G401.6 (cell line): ENCODE measurements at regions not wholly inside any gene's neighbourhood (a gene's known extent, or its start where the extent isn't known, plus 50 kb on each side); places are given as distances from the start of the nearest gene placed in this dataset.
"Not testable (repeated sequence)": the region's sequence is repeated elsewhere in the genome, so short reads cannot be mapped to it uniquely, and the experiment has no call there.

Source experiments
- FAIRE-seq: peaks from 2 replicates; lab custom pipeline; 2012; peaks lifted over from hg19 to GRCh38; lab: Jason Lieb, UNC

GRCh38 chr7:136324073-136324704 lies 347.0 kb upstream of the MTPN start:
- no peak for FAIRE-seq

- FAIRE-seq: no peak
Observed at GRCh38 chr7:136312592-136312991, 335.4 kb upstream of the MTPN start.

GRCh38 chr7:136309407-136309806 lies 332.2 kb upstream of the MTPN start:
- FAIRE-seq: no peak

- no peak for FAIRE-seq
Observed at GRCh38 chr7:136308230-136308629, 331.1 kb upstream of the MTPN start.

GRCh38 chr7:136303162-136303561 lies 326.0 kb upstream of the MTPN start:
- no peak for FAIRE-seq

GRCh38 chr7:136302049-136302448 lies 324.9 kb upstream of the MTPN start:
- no peak for FAIRE-seq

GRCh38 chr7:136294977-136295376 lies 317.8 kb upstream of the MTPN start:
- FAIRE-seq: no peak

GRCh38 chr7:136293841-136294391 lies 316.8 kb upstream of the MTPN start:
- no peak for FAIRE-seq

- no peak for FAIRE-seq
Observed at GRCh38 chr7:136293272-136293671, 316.1 kb upstream of the MTPN start.

GRCh38 chr7:136292365-136292764 lies 315.2 kb upstream of the MTPN start:
- no peak for FAIRE-seq

GRCh38 chr7:136290351-136290750 lies 313.2 kb upstream of the MTPN start:
- FAIRE-seq: no peak

GRCh38 chr7:136278057-136278456 lies 300.9 kb upstream of the MTPN start:
- no peak for FAIRE-seq

- FAIRE-seq: no peak
Observed at GRCh38 chr7:136275794-136276193, 298.6 kb upstream of the MTPN start.

- FAIRE-seq: no peak
Observed at GRCh38 chr7:136274636-136275345, 297.6 kb upstream of the MTPN start.

GRCh38 chr7:136272934-136273333 lies 295.8 kb upstream of the MTPN start:
- no peak for FAIRE-seq

GRCh38 chr7:136267822-136268221 lies 290.7 kb upstream of the MTPN start:
- FAIRE-seq: no peak

GRCh38 chr7:136266457-136266856 lies 289.3 kb upstream of the MTPN start:
- no peak for FAIRE-seq

- not testable (repeated sequence) for FAIRE-seq
Observed at GRCh38 chr7:136264304-136264703, 287.1 kb upstream of the MTPN start.

GRCh38 chr7:136263112-136263860 lies 286.1 kb upstream of the MTPN start:
- not testable (repeated sequence) for FAIRE-seq

GRCh38 chr7:136260591-136260990 lies 283.4 kb upstream of the MTPN start:
- not testable (repeated sequence) for FAIRE-seq

GRCh38 chr7:136259074-136259473 lies 281.9 kb upstream of the MTPN start:
- FAIRE-seq: no peak

GRCh38 chr7:136256491-136256890 lies 279.3 kb upstream of the MTPN start:
- FAIRE-seq: no peak

GRCh38 chr7:136254148-136254547 lies 277.0 kb upstream of the MTPN start:
- FAIRE-seq: no peak
